HEK293 (cell line): ENCODE measurements at regions not wholly inside any gene's neighbourhood (a gene's known extent, or its start where the extent isn't known, plus 50 kb on each side); places are given as distances from the start of the nearest gene placed in this dataset.
A peak's percentile ranks its signal among the peaks of the same experiment; 100 is the strongest.

Experiments used
- BCL11A ChIP-seq: fragments of 450-650 bp; formaldehyde crosslinking; IDR thresholded peaks from 2 replicates; pipeline ENCODE4 v1.5.1; 2016; ENCODE audit warnings: low read depth, missing biosample characterization, missing genetic modification characterization
- CTCF ChIP-seq: fragments of 450-650 bp; formaldehyde crosslinking; IDR thresholded peaks from 2 replicates; pipeline ENCODE4 v1.5.1; 2016; ENCODE audit warnings: missing biosample characterization, missing genetic modification characterization
- FEZF1 ChIP-seq: fragments of 450-650 bp; formaldehyde crosslinking; IDR thresholded peaks from 2 replicates; pipeline ENCODE4 v1.5.1; 2016; ENCODE audit warnings: missing biosample characterization, missing genetic modification characterization
- KLF9 ChIP-seq: fragments of 450-650 bp; formaldehyde crosslinking; IDR thresholded peaks from 2 replicates; pipeline ENCODE4 v1.5.1; 2016; ENCODE audit warnings: missing biosample characterization, missing genetic modification characterization, low read depth
- OSR2 ChIP-seq: fragments of 450-650 bp; formaldehyde crosslinking; IDR thresholded peaks from 2 replicates; pipeline ENCODE4 v1.5.1; 2016; ENCODE audit warnings: missing biosample characterization, missing genetic modification characterization
- OVOL3 ChIP-seq: fragments of 450-650 bp; formaldehyde crosslinking; IDR thresholded peaks from 2 replicates; pipeline ENCODE4 v1.5.1; 2016; ENCODE audit warnings: missing biosample characterization, missing genetic modification characterization
- SP2 ChIP-seq: fragments of 450-650 bp; formaldehyde crosslinking; IDR thresholded peaks from 2 replicates; pipeline ENCODE4 v1.5.1; 2016; ENCODE audit warnings: missing biosample characterization, missing genetic modification characterization
- SP3 ChIP-seq: fragments of 450-650 bp; formaldehyde crosslinking; IDR thresholded peaks from 2 replicates; pipeline ENCODE4 v1.5.1; 2016; ENCODE audit warnings: missing biosample characterization, missing genetic modification characterization
- ZBTB17 ChIP-seq: fragments of 450-650 bp; formaldehyde crosslinking; IDR thresholded peaks from 2 replicates; pipeline ENCODE4 v1.5.1; 2016; ENCODE audit warnings: missing biosample characterization, missing genetic modification characterization
- ZBTB6 ChIP-seq: fragments of 450-650 bp; formaldehyde crosslinking; IDR thresholded peaks from 2 replicates; pipeline ENCODE4 v1.5.1; 2017; ENCODE audit warnings: missing biosample characterization, missing genetic modification characterization
- ZFHX2 ChIP-seq: fragments of 450-650 bp; formaldehyde crosslinking; conservative IDR thresholded peaks from 2 replicates; pipeline ENCODE4 v1.5.1; 2016; ENCODE audit warnings: missing biosample characterization, missing genetic modification characterization
- ZNF174 ChIP-seq: fragments of 450-650 bp; formaldehyde crosslinking; IDR thresholded peaks from 2 replicates; pipeline ENCODE4 v1.5.0; 2017; ENCODE audit warnings: missing biosample characterization, mild to moderate bottlenecking, missing genetic modification characterization
- ZNF175 ChIP-seq: fragments of 450-650 bp; formaldehyde crosslinking; IDR thresholded peaks from 2 replicates; pipeline ENCODE4 v1.5.1; 2016; ENCODE audit warnings: missing biosample characterization, missing genetic modification characterization
- ZNF19 ChIP-seq: fragments of 450-650 bp; formaldehyde crosslinking; IDR thresholded peaks from 2 replicates; pipeline ENCODE4; 2016; ENCODE audit warnings: missing biosample characterization, missing genetic modification characterization, low read depth
- ZNF248 ChIP-seq: fragments of 450-650 bp; formaldehyde crosslinking; IDR thresholded peaks from 2 replicates; pipeline ENCODE4 v1.5.1; 2017; ENCODE audit warnings: missing biosample characterization, missing genetic modification characterization
- ZNF26 ChIP-seq: fragments of 450-650 bp; formaldehyde crosslinking; IDR thresholded peaks from 2 replicates; pipeline ENCODE4 v1.5.1; 2016; ENCODE audit warnings: missing biosample characterization, missing genetic modification characterization
- ZNF416 ChIP-seq: fragments of 450-650 bp; formaldehyde crosslinking; IDR thresholded peaks from 2 replicates; pipeline ENCODE4 v1.5.1; 2016; ENCODE audit warnings: missing biosample characterization, missing genetic modification characterization
- ZNF521 ChIP-seq: fragments of 450-650 bp; formaldehyde crosslinking; IDR thresholded peaks from 2 replicates; pipeline ENCODE4 v1.5.1; 2017; ENCODE audit warnings: missing biosample characterization, mild to moderate bottlenecking, missing genetic modification characterization
- ZNF558 ChIP-seq: fragments of 450-650 bp; formaldehyde crosslinking; IDR thresholded peaks from 2 replicates; pipeline ENCODE4 v1.5.1; 2016; ENCODE audit warnings: missing biosample characterization, missing genetic modification characterization
- ZNF610 ChIP-seq: fragments of 450-650 bp; formaldehyde crosslinking; IDR thresholded peaks from 2 replicates; pipeline ENCODE4 v1.5.1; 2016; ENCODE audit warnings: missing biosample characterization, missing genetic modification characterization, borderline replicate concordance
- ZNF658 ChIP-seq: fragments of 450-650 bp; formaldehyde crosslinking; IDR thresholded peaks from 2 replicates; pipeline ENCODE4; 2016; ENCODE audit warnings: missing biosample characterization, missing genetic modification characterization
- ZNF707 ChIP-seq: fragments of 450-650 bp; formaldehyde crosslinking; IDR thresholded peaks from 2 replicates; pipeline ENCODE4 v1.5.1; 2016; ENCODE audit warnings: missing biosample characterization, missing genetic modification characterization
- ZXDB ChIP-seq: fragments of 450-650 bp; formaldehyde crosslinking; IDR thresholded peaks from 2 replicates; pipeline ENCODE4 v1.5.1; 2016; ENCODE audit warnings: missing biosample characterization, missing genetic modification characterization
- TF ChIP-seq, protein P1 (sequence below): fragments of 450-650 bp; formaldehyde crosslinking; IDR thresholded peaks from 2 replicates; pipeline ENCODE4 v1.5.1; 2016; ENCODE audit warnings: missing biosample characterization, missing genetic modification characterization
- TF ChIP-seq, protein P2 (sequence below): fragments of 450-650 bp; formaldehyde crosslinking; IDR thresholded peaks from 2 replicates; pipeline ENCODE4 v1.5.1; 2016; ENCODE audit warnings: missing biosample characterization, missing genetic modification characterization
- TF ChIP-seq, protein P3 (sequence below): fragments of 450-650 bp; formaldehyde crosslinking; IDR thresholded peaks from 2 replicates; pipeline ENCODE4 v1.5.1; 2016; ENCODE audit warnings: missing biosample characterization, missing genetic modification characterization, low read depth
- TF ChIP-seq, protein P4 (sequence below): fragments of 450-650 bp; IDR thresholded peaks from 2 replicates; pipeline ENCODE4 v1.5.1; 2018; ENCODE audit warnings: missing biosample characterization, missing genetic modification characterization

- TF ChIP-seq ZNF558 (peak; percentile 89), ZNF26 (tag by site-specific recombination) (no peak), KLF9 (tag by site-specific recombination) (peak; percentile 58), ZNF610 (tag by site-specific recombination) (peak; percentile 91), CTCF (no peak), ZBTB17 (tag by site-specific recombination) (peak; percentile 93), ZNF416 (tag by site-specific recombination) (no peak), ZNF175 (no peak), ZNF248 (no peak), OSR2 (tag by site-specific recombination) (peak; percentile 100), FEZF1 (tag by site-specific recombination) (peak; percentile 100), SP2 (tag by site-specific recombination) (peak; percentile 70), ZNF174 (tag by site-specific recombination) (peak; percentile 60; the same call in 1 of the 2 replicates), BCL11A (tag by site-specific recombination) (peak; percentile 99), SP3 (tag by site-specific recombination) (peak; percentile 53; the same call in 1 of the 2 replicates), ZBTB6 (tag by site-specific recombination) (peak; percentile 86), ZNF19 (tag by site-specific recombination) (peak; percentile 97), ZNF521 (tag by site-specific recombination) (no peak), ZNF658 (tag by site-specific recombination) (no peak), ZFHX2 (tag by site-specific recombination) (no peak), ZNF707 (tag by site-specific recombination) (no peak), ZXDB (peak; percentile 97), OVOL3 (tag by site-specific recombination) (peak; percentile 98)
- TF ChIP-seq, protein P1, sequence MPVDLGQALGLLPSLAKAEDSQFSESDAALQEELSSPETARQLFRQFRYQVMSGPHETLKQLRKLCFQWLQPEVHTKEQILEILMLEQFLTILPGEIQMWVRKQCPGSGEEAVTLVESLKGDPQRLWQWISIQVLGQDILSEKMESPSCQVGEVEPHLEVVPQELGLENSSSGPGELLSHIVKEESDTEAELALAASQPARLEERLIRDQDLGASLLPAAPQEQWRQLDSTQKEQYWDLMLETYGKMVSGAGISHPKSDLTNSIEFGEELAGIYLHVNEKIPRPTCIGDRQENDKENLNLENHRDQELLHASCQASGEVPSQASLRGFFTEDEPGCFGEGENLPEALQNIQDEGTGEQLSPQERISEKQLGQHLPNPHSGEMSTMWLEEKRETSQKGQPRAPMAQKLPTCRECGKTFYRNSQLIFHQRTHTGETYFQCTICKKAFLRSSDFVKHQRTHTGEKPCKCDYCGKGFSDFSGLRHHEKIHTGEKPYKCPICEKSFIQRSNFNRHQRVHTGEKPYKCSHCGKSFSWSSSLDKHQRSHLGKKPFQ (tag by site-specific recombination): peak; percentile 89
- TF ChIP-seq, protein P2, sequence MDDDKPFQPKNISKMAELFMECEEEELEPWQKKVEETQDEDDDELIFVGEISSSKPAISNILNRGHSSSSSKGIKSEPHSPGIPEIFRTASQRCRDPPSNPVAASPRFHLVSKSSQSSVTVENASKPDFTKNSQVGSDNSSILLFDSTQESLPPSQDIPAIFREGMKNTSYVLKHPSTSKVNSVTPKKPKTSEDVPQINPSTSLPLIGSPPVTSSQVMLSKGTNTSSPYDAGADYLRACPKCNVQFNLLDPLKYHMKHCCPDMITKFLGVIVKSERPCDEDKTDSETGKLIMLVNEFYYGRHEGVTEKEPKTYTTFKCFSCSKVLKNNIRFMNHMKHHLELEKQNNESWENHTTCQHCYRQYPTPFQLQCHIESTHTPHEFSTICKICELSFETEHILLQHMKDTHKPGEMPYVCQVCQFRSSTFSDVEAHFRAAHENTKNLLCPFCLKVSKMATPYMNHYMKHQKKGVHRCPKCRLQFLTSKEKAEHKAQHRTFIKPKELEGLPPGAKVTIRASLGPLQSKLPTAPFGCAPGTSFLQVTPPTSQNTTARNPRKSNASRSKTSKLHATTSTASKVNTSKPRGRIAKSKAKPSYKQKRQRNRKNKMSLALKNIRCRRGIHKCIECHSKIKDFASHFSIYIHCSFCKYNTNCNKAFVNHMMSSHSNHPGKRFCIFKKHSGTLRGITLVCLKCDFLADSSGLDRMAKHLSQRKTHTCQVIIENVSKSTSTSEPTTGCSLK (tag by site-specific recombination): no peak
- TF ChIP-seq, protein P3, sequence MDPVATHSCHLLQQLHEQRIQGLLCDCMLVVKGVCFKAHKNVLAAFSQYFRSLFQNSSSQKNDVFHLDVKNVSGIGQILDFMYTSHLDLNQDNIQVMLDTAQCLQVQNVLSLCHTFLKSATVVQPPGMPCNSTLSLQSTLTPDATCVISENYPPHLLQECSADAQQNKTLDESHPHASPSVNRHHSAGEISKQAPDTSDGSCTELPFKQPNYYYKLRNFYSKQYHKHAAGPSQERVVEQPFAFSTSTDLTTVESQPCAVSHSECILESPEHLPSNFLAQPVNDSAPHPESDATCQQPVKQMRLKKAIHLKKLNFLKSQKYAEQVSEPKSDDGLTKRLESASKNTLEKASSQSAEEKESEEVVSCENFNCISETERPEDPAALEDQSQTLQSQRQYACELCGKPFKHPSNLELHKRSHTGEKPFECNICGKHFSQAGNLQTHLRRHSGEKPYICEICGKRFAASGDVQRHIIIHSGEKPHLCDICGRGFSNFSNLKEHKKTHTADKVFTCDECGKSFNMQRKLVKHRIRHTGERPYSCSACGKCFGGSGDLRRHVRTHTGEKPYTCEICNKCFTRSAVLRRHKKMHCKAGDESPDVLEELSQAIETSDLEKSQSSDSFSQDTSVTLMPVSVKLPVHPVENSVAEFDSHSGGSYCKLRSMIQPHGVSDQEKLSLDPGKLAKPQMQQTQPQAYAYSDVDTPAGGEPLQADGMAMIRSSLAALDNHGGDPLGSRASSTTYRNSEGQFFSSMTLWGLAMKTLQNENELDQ (tag by site-specific recombination): peak; percentile 74; the same call in 1 of the 2 replicates
- TF ChIP-seq, protein P4, sequence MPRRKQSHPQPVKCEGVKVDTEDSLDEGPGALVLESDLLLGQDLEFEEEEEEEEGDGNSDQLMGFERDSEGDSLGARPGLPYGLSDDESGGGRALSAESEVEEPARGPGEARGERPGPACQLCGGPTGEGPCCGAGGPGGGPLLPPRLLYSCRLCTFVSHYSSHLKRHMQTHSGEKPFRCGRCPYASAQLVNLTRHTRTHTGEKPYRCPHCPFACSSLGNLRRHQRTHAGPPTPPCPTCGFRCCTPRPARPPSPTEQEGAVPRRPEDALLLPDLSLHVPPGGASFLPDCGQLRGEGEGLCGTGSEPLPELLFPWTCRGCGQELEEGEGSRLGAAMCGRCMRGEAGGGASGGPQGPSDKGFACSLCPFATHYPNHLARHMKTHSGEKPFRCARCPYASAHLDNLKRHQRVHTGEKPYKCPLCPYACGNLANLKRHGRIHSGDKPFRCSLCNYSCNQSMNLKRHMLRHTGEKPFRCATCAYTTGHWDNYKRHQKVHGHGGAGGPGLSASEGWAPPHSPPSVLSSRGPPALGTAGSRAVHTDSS (tag by site-specific recombination): peak; percentile 72
These were observed 158.4 kb upstream of the TMEM72 start (continued) for GRCh38 chr10:44752451-44753441.
